Left lung (tissue), 4 donors: ENCODE measurements at regions not wholly inside any gene's neighbourhood (a gene's known extent, or its start where the extent isn't known, plus 50 kb on each side); places are given as distances from the start of the nearest gene placed in this dataset.
"Not testable (repeated sequence)": the region's sequence is repeated elsewhere in the genome, so short reads cannot be mapped to it uniquely, and the experiment has no call there.

ENCODE experiments used
- ATAC-seq: fragments of 200-7000 bp; cut with Tn5 transposase; one replicate; pipeline ENCODE4 v1.9.1; 2020; ENCODE audit warnings: moderate library complexity
- DNase-seq, 4 donors: peaks; one replicate each; pipeline ENCODE4 v3.0.0-alpha.2; 2013 to 2020
- H3K27ac ChIP-seq, 2 donors: fragments of 200-600 bp; sonication (generic) in 1 of 2; one replicate each; pipeline versions ENCODE4 v1.5.0 to v1.8.0; 2020 to 2021
- H3K27me3 ChIP-seq, 2 donors: fragments of 200-600 bp; sonication (generic) in 1 of 2; one replicate each; pipeline versions ENCODE4 v1.5.0 to v1.8.0; 2020 to 2021
- H3K36me3 ChIP-seq, 2 donors: fragments of 200-600 bp; sonication (generic) in 1 of 2; one replicate each; pipeline versions ENCODE4 v1.5.0 to v1.8.0; 2020 to 2021
- H3K4me1 ChIP-seq, 2 donors: fragments of 200-600 bp; one replicate each; pipeline ENCODE4 v1.8.0; 2021
- H3K4me3 ChIP-seq, 2 donors: fragments of 200-600 bp; sonication (generic) in 1 of 2; one replicate each; pipeline versions ENCODE4 v1.5.0 to v1.8.0; 2020 to 2021; ENCODE audit warnings: mild to moderate bottlenecking in 1 of 2
- H3K9me3 ChIP-seq, 2 donors: fragments of 200-600 bp; sonication (generic) in 1 of 2; one replicate each; pipeline versions ENCODE4 v1.5.0 to v1.8.0; 2020 to 2021
- intact Hi-C, 2 donors: fragments of 100-400 bp; cut with DNase I; formaldehyde crosslinking; loops; one replicate each; pipeline versions ENCODE4 v1.11.2 to v1.14.2; 2022
- TF ChIP-seq, protein P1 (sequence below), 2 donors: fragments of 200-600 bp; sonication (generic) in 1 of 2; IDR thresholded peaks; one replicate each; pipeline versions ENCODE4 v1.5.0 to v1.8.0; 2021; ENCODE audit warnings: antibody characterized with exemption in 2 of 2
- donor health status: DM: no; HTN: yes; CAD: no.
- donor health status: DM: no; HTN: no; CAD: no.

DNA sequence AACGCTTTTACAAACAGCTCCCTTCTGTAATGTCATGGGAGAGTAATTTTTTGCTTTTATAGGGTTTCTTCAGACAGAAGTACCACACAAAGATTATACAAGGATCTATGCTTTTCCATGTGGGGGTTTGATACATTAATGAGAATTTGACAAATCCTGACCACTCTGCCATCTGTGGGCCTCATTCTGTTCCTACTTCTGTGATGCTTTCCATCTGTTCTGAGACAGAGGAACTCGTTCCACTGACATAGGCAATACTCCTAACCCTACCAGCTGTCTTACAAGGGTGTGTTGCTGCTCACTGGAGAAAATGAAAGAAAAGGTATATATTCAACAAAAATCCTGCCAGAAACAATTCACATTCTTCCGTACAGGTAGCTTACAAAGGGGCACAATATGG is 59.4 kb upstream of the NAMPT start:
- Histone ChIP-seq H3K4me3 (no peak overlapping the region), H3K27ac (peak overlapping the region; percentile 55 to 96), H3K9me3 (peaks cover 0 to 38% of the 10 kb centered on the region in 2 donors), H3K27me3 (no peaks in the 10 kb centered on the region), H3K36me3 (no peaks in the 10 kb centered on the region), H3K4me1 (peaks cover 0 to 40% of the 10 kb centered on the region in 2 donors)
- DNase-seq: no peak
- TF ChIP-seq, protein P1, sequence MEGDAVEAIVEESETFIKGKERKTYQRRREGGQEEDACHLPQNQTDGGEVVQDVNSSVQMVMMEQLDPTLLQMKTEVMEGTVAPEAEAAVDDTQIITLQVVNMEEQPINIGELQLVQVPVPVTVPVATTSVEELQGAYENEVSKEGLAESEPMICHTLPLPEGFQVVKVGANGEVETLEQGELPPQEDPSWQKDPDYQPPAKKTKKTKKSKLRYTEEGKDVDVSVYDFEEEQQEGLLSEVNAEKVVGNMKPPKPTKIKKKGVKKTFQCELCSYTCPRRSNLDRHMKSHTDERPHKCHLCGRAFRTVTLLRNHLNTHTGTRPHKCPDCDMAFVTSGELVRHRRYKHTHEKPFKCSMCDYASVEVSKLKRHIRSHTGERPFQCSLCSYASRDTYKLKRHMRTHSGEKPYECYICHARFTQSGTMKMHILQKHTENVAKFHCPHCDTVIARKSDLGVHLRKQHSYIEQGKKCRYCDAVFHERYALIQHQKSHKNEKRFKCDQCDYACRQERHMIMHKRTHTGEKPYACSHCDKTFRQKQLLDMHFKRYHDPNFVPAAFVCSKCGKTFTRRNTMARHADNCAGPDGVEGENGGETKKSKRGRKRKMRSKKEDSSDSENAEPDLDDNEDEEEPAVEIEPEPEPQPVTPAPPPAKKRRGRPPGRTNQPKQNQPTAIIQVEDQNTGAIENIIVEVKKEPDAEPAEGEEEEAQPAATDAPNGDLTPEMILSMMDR (IDR thresholded peaks at IDR 0.05): no peak
- peak; percentile 31 for ATAC-seq
- intact Hi-C loops: no loop called here

DNA sequence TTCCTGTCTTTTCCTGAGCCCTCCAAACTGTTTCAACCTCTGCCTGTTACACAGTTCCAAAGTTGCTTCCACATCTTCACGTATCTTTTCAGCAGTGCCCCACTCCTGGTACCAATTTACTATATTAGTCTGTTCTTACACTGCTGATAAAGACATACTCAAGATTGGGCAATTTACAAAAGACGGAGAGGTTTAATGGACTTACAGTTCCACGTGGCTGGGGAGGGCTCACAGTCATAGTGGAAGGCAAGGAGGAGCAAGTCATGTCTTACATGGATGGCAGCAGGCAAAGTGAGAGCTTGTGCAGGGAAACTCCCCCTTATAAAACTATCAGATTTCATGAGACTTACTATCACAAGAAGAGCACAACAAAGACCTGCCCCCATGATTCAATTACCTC is 57.3 kb upstream of the NAMPT start:
- H3K27ac ChIP-seq, H3K27me3 ChIP-seq, H3K4me3 ChIP-seq, intact Hi-C loops, ATAC-seq, DNase-seq, H3K36me3 ChIP-seq: not testable (repeated sequence)
- H3K9me3 ChIP-seq: peaks cover 0 to 54% of the 10 kb centered on the region in 2 donors
- H3K4me1 ChIP-seq: peaks cover 0 to 28% of the 10 kb centered on the region in 2 donors

DNA sequence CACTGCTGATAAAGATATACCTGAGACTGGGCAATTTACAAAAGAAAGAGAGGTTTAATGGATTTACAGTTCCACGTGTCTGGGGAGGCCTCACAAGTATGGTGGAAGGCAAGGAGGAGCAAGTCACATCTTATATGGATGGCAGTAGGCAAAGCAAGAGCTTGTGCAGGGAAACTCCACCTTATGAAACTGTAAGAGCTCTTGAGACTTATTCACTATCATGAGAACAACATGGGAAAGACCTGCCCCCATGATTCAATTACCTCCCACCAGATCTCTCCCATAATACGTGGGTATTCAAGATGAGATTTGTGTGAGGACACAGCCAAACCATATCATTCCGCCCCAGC is 55.4 kb upstream of the NAMPT start:
- H3K27me3 ChIP-seq, DNase-seq, intact Hi-C loops, H3K36me3 ChIP-seq, H3K27ac ChIP-seq, H3K4me3 ChIP-seq, ATAC-seq: not testable (repeated sequence)
- Histone ChIP-seq H3K9me3 (peaks cover 0 to 56% of the 10 kb centered on the region in 2 donors), H3K4me1 (peaks cover 0 to 12% of the 10 kb centered on the region in 2 donors)

GRCh38 chr7:106339513-106340246 is 54.9 kb upstream of the NAMPT start:
- Histone ChIP-seq H3K4me1 (peaks cover 0 to 7% of the 10 kb centered on the region in 2 donors), H3K27ac (no peak overlapping the region), H3K36me3 (no peaks in the 10 kb centered on the region), H3K27me3 (no peaks in the 10 kb centered on the region), H3K9me3 (peaks cover 0 to 56% of the 10 kb centered on the region in 2 donors), H3K4me3 (no peak overlapping the region)
- DNase-seq (no peak), ATAC-seq (no peak)
- intact Hi-C loops: no loop called here
- TF ChIP-seq, protein P1 (IDR thresholded peaks at IDR 0.05): no peak

DNA sequence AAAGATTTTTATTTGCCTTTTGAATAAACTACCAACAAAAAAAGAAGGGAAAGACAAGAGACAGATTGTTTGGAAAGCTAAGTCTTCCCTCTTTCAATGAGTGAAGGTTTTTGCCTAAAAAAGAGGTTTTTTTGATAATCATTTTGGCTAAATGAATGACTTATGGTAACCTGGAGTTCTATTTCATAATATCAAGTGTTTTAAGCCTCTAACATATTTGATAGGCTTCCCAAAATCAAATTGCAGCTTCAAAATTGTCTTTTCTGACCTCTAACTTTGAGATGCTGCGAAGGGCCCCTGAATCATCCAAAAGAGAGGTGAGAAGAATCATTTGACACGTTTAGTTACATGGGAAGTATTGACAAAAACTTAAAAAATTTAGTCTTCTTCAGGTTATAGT is 53.0 kb upstream of the NAMPT start:
- no peak for DNase-seq
- Histone ChIP-seq H3K9me3 (peaks cover 0 to 49% of the 10 kb centered on the region in 2 donors), H3K27me3 (no peaks in the 10 kb centered on the region), H3K4me1 (no peaks in the 10 kb centered on the region), H3K4me3 (no peak overlapping the region), H3K27ac (no peak overlapping the region), H3K36me3 (no peaks in the 10 kb centered on the region)
- ATAC-seq: no peak
- TF ChIP-seq, protein P1 (IDR thresholded peaks at IDR 0.05): no peak
- intact Hi-C loops: no loop called here

GRCh38 chr7:106335814-106336213 is 51.0 kb upstream of the NAMPT start:
- DNase-seq: no peak
- H3K36me3 ChIP-seq: no peaks in the 10 kb centered on the region
- ATAC-seq: no peak
- no peak overlapping the region for H3K27ac ChIP-seq
- intact Hi-C loops: no loop called here
- no peaks in the 10 kb centered on the region for H3K27me3 ChIP-seq
- H3K9me3 ChIP-seq: peaks cover 0 to 30% of the 10 kb centered on the region in 2 donors
- no peak overlapping the region for H3K4me3 ChIP-seq
- TF ChIP-seq, protein P1 (IDR thresholded peaks at IDR 0.05): no peak
- no peaks in the 10 kb centered on the region for H3K4me1 ChIP-seq
